IMR-90 (cell line): ENCODE measurements at regions not wholly inside any gene's neighbourhood (a gene's known extent, or its start where the extent isn't known, plus 50 kb on each side); places are given as distances from the start of the nearest gene placed in this dataset.

Experiments used
- ATAC-seq: fragments of 200-7000 bp; cut with Tn5 transposase; 2 replicates; pipeline ENCODE4 v1.9.1; 2020; ENCODE audit warnings: low read depth, mild to moderate bottlenecking, moderate library complexity
- BruUV-seq: library from RNA; stranded (reverse); fragments of 400-500 nt; replicated peaks from 2 replicates; lab custom pipeline; 2021; lab: Mats Ljungman, UMichigan
- CTCF ChIA-PET: fragments of 300-600 bp; formaldehyde crosslinking; extraction: SDS; loops from one replicate; lab custom pipeline; 2021; ENCODE audit warnings: antibody characterized with exemption; lab: Yijun Ruan, JAX
- POLR2A ChIA-PET: fragments of 300-600 bp; sonication (Branson Sonifier 250); formaldehyde crosslinking; loops from one replicate; lab custom pipeline; 2022; ENCODE audit warnings: antibody characterized with exemption; ENCODE audit not compliant: unreplicated experiment; lab: Charles Lee
- DNase-seq: peaks from one replicate; pipeline ENCODE4 v3.0.0; 2013
- H2AFZ ChIP-seq: replicated peaks from 2 replicates; pipeline ENCODE3; 2013; ENCODE audit warnings: low read length, mild to moderate bottlenecking; ENCODE audit not compliant: poor library complexity
- H2AK5ac ChIP-seq: 2 replicates; pipeline ENCODE4 v1.6.1; 2013; ENCODE audit warnings: low read depth, low read length, inconsistent platforms
- H2AK9ac ChIP-seq: replicated peaks from 2 replicates; pipeline ENCODE3; 2013; ENCODE audit warnings: mild to moderate bottlenecking, low read depth, low read length, moderate library complexity; ENCODE audit not compliant: poor library complexity
- H2BK120ac ChIP-seq: 2 replicates; pipeline ENCODE4 v1.6.1; 2013; ENCODE audit warnings: low read depth, low read length, inconsistent platforms
- H2BK15ac ChIP-seq: 3 replicates; pipeline ENCODE4 v1.6.1; 2013; ENCODE audit warnings: low read depth, low read length, inconsistent platforms
- H2BK20ac ChIP-seq: 2 replicates; pipeline ENCODE4 v1.6.1; 2013; ENCODE audit warnings: low read depth, mild to moderate bottlenecking, inconsistent platforms, low read length, moderate library complexity
- H2BK5ac ChIP-seq: 2 replicates; pipeline ENCODE4 v1.6.1; 2013; ENCODE audit warnings: mild to moderate bottlenecking, low read depth, low read length, inconsistent platforms; ENCODE audit not compliant: poor library complexity, severe bottlenecking
- H3K14ac ChIP-seq: replicated peaks from 2 replicates; pipeline ENCODE4 v1.6.1; 2013; ENCODE audit warnings: low read depth, low read length, inconsistent platforms
- H3K18ac ChIP-seq: 2 replicates; pipeline ENCODE4 v1.6.1; 2013; ENCODE audit warnings: low read depth, low read length, control low read depth
- H3K23ac ChIP-seq: 2 replicates; pipeline ENCODE4 v1.6.1; 2013; ENCODE audit warnings: low read depth, low read length, inconsistent platforms
- H3K27ac ChIP-seq: 2 replicates; pipeline ENCODE4 v1.5.1; 2013; ENCODE audit warnings: mild to moderate bottlenecking, control low read depth, low read length; ENCODE audit not compliant: insufficient read depth
- H3K27me3 ChIP-seq: 2 replicates; pipeline ENCODE4 v1.6.1; 2013; ENCODE audit warnings: low read length; ENCODE audit not compliant: control insufficient read depth, insufficient read depth
- H3K36me3 ChIP-seq: 2 replicates; pipeline ENCODE4 v1.6.1; 2013; ENCODE audit warnings: low read length, mixed read lengths; ENCODE audit not compliant: control insufficient read depth, insufficient read depth
- H3K4ac ChIP-seq: 2 replicates; pipeline ENCODE4 v1.6.1; 2013; ENCODE audit warnings: low read depth, low read length, inconsistent platforms
- H3K4me1 ChIP-seq: 2 replicates; pipeline ENCODE4 v1.6.1; 2013; ENCODE audit warnings: low read length, mixed read lengths; ENCODE audit not compliant: control insufficient read depth, insufficient read depth
- H3K4me2 ChIP-seq: 2 replicates; pipeline ENCODE4 v1.6.1; 2013; ENCODE audit warnings: low read depth, mild to moderate bottlenecking, control low read depth, low read length, moderate library complexity
- H3K4me3 ChIP-seq: 2 replicates; pipeline ENCODE4 v1.5.1; 2013; ENCODE audit warnings: low read depth, mild to moderate bottlenecking, control low read depth, low read length, moderate library complexity; ENCODE audit not compliant: insufficient read depth
- H3K56ac ChIP-seq: 2 replicates; pipeline ENCODE4 v1.6.1; 2013; ENCODE audit warnings: low read length, inconsistent platforms; ENCODE audit not compliant: insufficient read depth; ENCODE audit errors: extremely low read depth
- H3K79me1 ChIP-seq, 2 experiments: 2 replicates each; pipeline ENCODE4 v1.6.1; 2013; ENCODE audit warnings: low read length in 2 of 2, inconsistent platforms in 1 of 2, low read depth in 1 of 2
- H3K9ac ChIP-seq: 2 replicates; pipeline ENCODE4 v1.6.1; 2013; ENCODE audit warnings: low read depth, low read length, control low read depth
- H3K9me1 ChIP-seq: 2 replicates; pipeline ENCODE4 v1.6.1; 2013; ENCODE audit warnings: low read length, inconsistent platforms; ENCODE audit not compliant: insufficient read depth
- H3K9me3 ChIP-seq: 2 replicates; pipeline ENCODE4 v1.6.1; 2013; ENCODE audit warnings: low read length; ENCODE audit not compliant: control insufficient read depth, insufficient read depth
- H4K20me1 ChIP-seq: 2 replicates; pipeline ENCODE4 v1.6.1; 2013; ENCODE audit warnings: low read length, inconsistent platforms; ENCODE audit not compliant: insufficient read depth
- H4K5ac ChIP-seq: 2 replicates; pipeline ENCODE4 v1.6.1; 2013; ENCODE audit warnings: mild to moderate bottlenecking, low read depth, low read length, control low read depth
- H4K8ac ChIP-seq, 2 experiments: 2 replicates each; pipeline ENCODE4 v1.6.1; 2013; ENCODE audit warnings: low read depth in 2 of 2, low read length in 2 of 2, control low read depth in 1 of 2, inconsistent platforms in 1 of 2
- H4K91ac ChIP-seq: 2 replicates; pipeline ENCODE4 v1.6.1; 2013; ENCODE audit warnings: low read depth, low read length, inconsistent platforms; ENCODE audit not compliant: insufficient read depth
- BHLHE40 ChIP-seq: fragments of 150-350 bp; IDR thresholded peaks from 2 replicates; pipeline ENCODE4 v1.6.1; 2016; ENCODE audit warnings: mild to moderate bottlenecking, low read depth, low read length
- CEBPB ChIP-seq: IDR thresholded peaks from 2 replicates; pipeline ENCODE4 v1.6.1; 2012; ENCODE audit warnings: low read depth, low read length, improper control_type of control experiment
- CHD1 ChIP-seq: IDR thresholded peaks from 2 replicates; pipeline ENCODE4 v1.6.1; 2012; ENCODE audit warnings: low read depth, low read length, improper control_type of control experiment
- FOS ChIP-seq: fragments of 150-350 bp; IDR thresholded peaks from 2 replicates; pipeline ENCODE4 v1.6.1; 2016; ENCODE audit warnings: low read depth, low read length
- MAFK ChIP-seq: IDR thresholded peaks from 2 replicates; pipeline ENCODE4 v1.6.1; 2012; ENCODE audit warnings: low read depth, low read length, improper control_type of control experiment
- MAZ ChIP-seq: IDR thresholded peaks from 2 replicates; pipeline ENCODE4 v1.6.1; 2012; ENCODE audit warnings: low read depth, mild to moderate bottlenecking, low read length, improper control_type of control experiment, moderate library complexity, borderline replicate concordance
- MXI1 ChIP-seq: IDR thresholded peaks from 2 replicates; pipeline ENCODE4 v1.6.1; 2012; ENCODE audit warnings: low read depth, mild to moderate bottlenecking, low read length, moderate library complexity, borderline replicate concordance
- NFE2L2 ChIP-seq: fragments of 150-350 bp; IDR thresholded peaks from 2 replicates; pipeline ENCODE4 v1.6.1; 2016; ENCODE audit warnings: low read depth, mild to moderate bottlenecking, low read length
- POLR2A ChIP-seq: IDR thresholded peaks from 2 replicates; pipeline ENCODE4 v1.6.1; 2012; ENCODE audit warnings: mild to moderate bottlenecking, low read depth, low read length
- RAD21 ChIP-seq: IDR thresholded peaks from 2 replicates; pipeline ENCODE4 v1.6.1; 2012; ENCODE audit warnings: low read length, improper control_type of control experiment
- RCOR1 ChIP-seq: IDR thresholded peaks from 2 replicates; pipeline ENCODE4 v1.6.1; 2012; ENCODE audit warnings: mild to moderate bottlenecking, low read length, improper control_type of control experiment; ENCODE audit not compliant: insufficient replicate concordance
- RFX5 ChIP-seq: IDR thresholded peaks from 2 replicates; pipeline ENCODE4 v1.8.0; 2012; ENCODE audit warnings: low read depth, mild to moderate bottlenecking, low read length, moderate library complexity
- SMC3 ChIP-seq: fragments of 150-350 bp; IDR thresholded peaks from 2 replicates; pipeline ENCODE4 v1.6.1; 2016; ENCODE audit warnings: low read depth, mild to moderate bottlenecking, antibody characterized with exemption, low read length, moderate library complexity
- WGBS, 2 experiments: methylation state at CpG; one replicate each; pipeline versions ENCODE4 v1.1.5 to v1.1.7; 2013; ENCODE audit warnings: missing lambda C conversion rate in 2 of 2; ENCODE audit not compliant: insufficient read length in 1 of 2; ENCODE audit errors: extremely low coverage in 2 of 2; 5-methylcytosine and 5-hydroxymethylcytosine counted together
- dilution Hi-C: fragments of 300-500 bp; cut with HindIII; formaldehyde crosslinking; loops from one replicate; pipeline ENCODE4 v1.14.3; 2018; ENCODE audit warnings: low sequenced_read_pairs; ENCODE audit not compliant: unreplicated experiment
- in situ Hi-C: fragments of 300-500 bp; cut with MboI; formaldehyde crosslinking; loops from 3 replicates; pipeline ENCODE4 v1.14.3; 2019; ENCODE audit warnings: low sequenced_read_pairs, inconsistent platforms, mixed read lengths
- intact Hi-C: fragments of 100-400 bp; cut with micrococcal nuclease; formaldehyde crosslinking; loops from 2 replicates; pipeline ENCODE4 v1.10.0; 2022
- TF ChIP-seq, protein P1 (sequence below): conservative IDR thresholded peaks from 2 replicates; pipeline ENCODE4 v1.5.1; 2012; ENCODE audit warnings: mild to moderate bottlenecking, low read depth, low read length, improper control_type of control experiment
- TF ChIP-seq, protein P2 (sequence below): fragments of 150-350 bp; IDR thresholded peaks from 2 replicates; pipeline ENCODE4 v1.6.1; 2016; ENCODE audit warnings: low read depth, mild to moderate bottlenecking, low read length, moderate library complexity, borderline replicate concordance
- TF ChIP-seq, protein P3 (sequence below): fragments of 150-350 bp; IDR thresholded peaks from 2 replicates; pipeline ENCODE4 v1.6.1; 2017; ENCODE audit warnings: mild to moderate bottlenecking, antibody characterized with exemption, low read length, low read depth

DNA sequence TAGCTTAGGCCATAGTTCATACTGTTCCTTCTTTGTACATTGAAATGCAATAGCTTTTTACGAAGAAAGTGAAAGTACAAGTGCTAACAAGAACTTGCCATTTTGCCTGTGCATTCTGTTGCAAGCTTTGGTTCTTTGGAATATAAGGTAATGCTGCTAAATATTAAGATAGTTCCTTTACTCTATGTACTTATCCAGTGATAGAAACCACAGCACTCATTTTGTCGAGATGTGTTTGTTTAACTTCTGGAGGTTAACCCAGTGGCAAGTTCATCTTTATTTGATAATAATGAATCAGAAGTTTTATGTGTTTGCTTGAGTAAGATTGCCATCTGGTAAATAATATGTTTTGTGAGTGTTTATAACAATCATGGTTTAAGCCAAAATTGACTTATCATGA lies 373.1 kb upstream of the FANCL start:
- no peak overlapping the region for H3K27ac ChIP-seq
- H4K91ac ChIP-seq = no peak overlapping the region
- H4K5ac ChIP-seq = no peak overlapping the region
- in situ Hi-C loops (no loop called here), dilution Hi-C loops (no loop called here), intact Hi-C loops (no loop called here)
- no peak overlapping the region for H3K4me2 ChIP-seq
- no peak overlapping the region for H3K18ac ChIP-seq
- no peak overlapping the region for H4K8ac ChIP-seq
- no peak overlapping the region for H3K14ac ChIP-seq
- H3K4ac ChIP-seq = no peak overlapping the region
- no peak overlapping the region for H3K56ac ChIP-seq
- H3K79me1 ChIP-seq = no peaks in the 10 kb centered on the region
- H2AK9ac ChIP-seq = no peak overlapping the region
- CTCF ChIA-PET = no interaction called here
- H3K9me3 ChIP-seq = no peaks in the 10 kb centered on the region
- H2BK15ac ChIP-seq = no peak overlapping the region
- no peak overlapping the region for H2AK5ac ChIP-seq
- H3K4me1 ChIP-seq = no peaks in the 10 kb centered on the region
- no peak overlapping the region for H2BK20ac ChIP-seq
- H3K9me1 ChIP-seq = no peaks in the 10 kb centered on the region
- TF ChIP-seq SMC3 (no peak), RFX5 (no peak), MXI1 (no peak), CHD1 (no peak), MAFK (no peak), MAZ (no peak), CEBPB (no peak), RAD21 (no peak), NFE2L2 (no peak), POLR2A (no peak), FOS (no peak), RCOR1 (no peak), BHLHE40 (no peak)
- TF ChIP-seq, protein P1, sequence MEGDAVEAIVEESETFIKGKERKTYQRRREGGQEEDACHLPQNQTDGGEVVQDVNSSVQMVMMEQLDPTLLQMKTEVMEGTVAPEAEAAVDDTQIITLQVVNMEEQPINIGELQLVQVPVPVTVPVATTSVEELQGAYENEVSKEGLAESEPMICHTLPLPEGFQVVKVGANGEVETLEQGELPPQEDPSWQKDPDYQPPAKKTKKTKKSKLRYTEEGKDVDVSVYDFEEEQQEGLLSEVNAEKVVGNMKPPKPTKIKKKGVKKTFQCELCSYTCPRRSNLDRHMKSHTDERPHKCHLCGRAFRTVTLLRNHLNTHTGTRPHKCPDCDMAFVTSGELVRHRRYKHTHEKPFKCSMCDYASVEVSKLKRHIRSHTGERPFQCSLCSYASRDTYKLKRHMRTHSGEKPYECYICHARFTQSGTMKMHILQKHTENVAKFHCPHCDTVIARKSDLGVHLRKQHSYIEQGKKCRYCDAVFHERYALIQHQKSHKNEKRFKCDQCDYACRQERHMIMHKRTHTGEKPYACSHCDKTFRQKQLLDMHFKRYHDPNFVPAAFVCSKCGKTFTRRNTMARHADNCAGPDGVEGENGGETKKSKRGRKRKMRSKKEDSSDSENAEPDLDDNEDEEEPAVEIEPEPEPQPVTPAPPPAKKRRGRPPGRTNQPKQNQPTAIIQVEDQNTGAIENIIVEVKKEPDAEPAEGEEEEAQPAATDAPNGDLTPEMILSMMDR = no peak
- TF ChIP-seq, protein P2, sequence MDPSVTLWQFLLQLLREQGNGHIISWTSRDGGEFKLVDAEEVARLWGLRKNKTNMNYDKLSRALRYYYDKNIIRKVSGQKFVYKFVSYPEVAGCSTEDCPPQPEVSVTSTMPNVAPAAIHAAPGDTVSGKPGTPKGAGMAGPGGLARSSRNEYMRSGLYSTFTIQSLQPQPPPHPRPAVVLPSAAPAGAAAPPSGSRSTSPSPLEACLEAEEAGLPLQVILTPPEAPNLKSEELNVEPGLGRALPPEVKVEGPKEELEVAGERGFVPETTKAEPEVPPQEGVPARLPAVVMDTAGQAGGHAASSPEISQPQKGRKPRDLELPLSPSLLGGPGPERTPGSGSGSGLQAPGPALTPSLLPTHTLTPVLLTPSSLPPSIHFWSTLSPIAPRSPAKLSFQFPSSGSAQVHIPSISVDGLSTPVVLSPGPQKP = no peak
- TF ChIP-seq, protein P3, sequence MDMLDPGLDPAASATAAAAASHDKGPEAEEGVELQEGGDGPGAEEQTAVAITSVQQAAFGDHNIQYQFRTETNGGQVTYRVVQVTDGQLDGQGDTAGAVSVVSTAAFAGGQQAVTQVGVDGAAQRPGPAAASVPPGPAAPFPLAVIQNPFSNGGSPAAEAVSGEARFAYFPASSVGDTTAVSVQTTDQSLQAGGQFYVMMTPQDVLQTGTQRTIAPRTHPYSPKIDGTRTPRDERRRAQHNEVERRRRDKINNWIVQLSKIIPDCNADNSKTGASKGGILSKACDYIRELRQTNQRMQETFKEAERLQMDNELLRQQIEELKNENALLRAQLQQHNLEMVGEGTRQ = no peak
- no TSS peak for BruUV-seq
- H2BK5ac ChIP-seq = no peak overlapping the region
- H3K4me3 ChIP-seq = no peak overlapping the region
- ATAC-seq (no peak), DNase-seq (no peak)
- no peak overlapping the region for H2BK120ac ChIP-seq
- no peak overlapping the region for H2AFZ ChIP-seq
- no CpG with 5 or more reads among the region's 2 CpGs for WGBS, 2 experiments
- no peak overlapping the region for H3K23ac ChIP-seq
- H3K27me3 ChIP-seq = no peaks in the 10 kb centered on the region
- H3K36me3 ChIP-seq = no peaks in the 10 kb centered on the region
- H3K9ac ChIP-seq = no peak overlapping the region
- no peaks in the 10 kb centered on the region for H4K20me1 ChIP-seq
- POLR2A ChIA-PET = no interaction called here
